HFFc6 (cell line): ENCODE measurements at regions not wholly inside any gene's neighbourhood (a gene's known extent, or its start where the extent isn't known, plus 50 kb on each side); places are given as distances from the start of the nearest gene placed in this dataset.

Experiments used
- DNase-seq: peaks from one replicate; pipeline ENCODE4 v3.0.0-alpha.2; 2018
- H3K27ac Mint-ChIP-seq: 2 replicates; pipeline ENCODE4 v1.8.0; 2020; ENCODE audit warnings: mild to moderate bottlenecking, mixed read lengths
- H3K27me3 Mint-ChIP-seq: 2 replicates; pipeline ENCODE4 v1.8.0; 2021; ENCODE audit warnings: mild to moderate bottlenecking, moderate library complexity, mixed read lengths; ENCODE audit not compliant: insufficient read depth
- H3K36me3 Mint-ChIP-seq: 2 replicates; pipeline ENCODE4 v1.8.0; 2021; ENCODE audit warnings: low read depth, mixed read lengths
- H3K4me1 Mint-ChIP-seq: 2 replicates; pipeline ENCODE4 v1.8.0; 2020; ENCODE audit warnings: low read depth, mixed read lengths
- H3K4me3 Mint-ChIP-seq: 2 replicates; pipeline ENCODE4 v1.8.0; 2020; ENCODE audit warnings: mild to moderate bottlenecking, moderate library complexity, mixed read lengths
- H3K9me3 Mint-ChIP-seq: 2 replicates; pipeline ENCODE4 v1.8.0; 2020; ENCODE audit warnings: mild to moderate bottlenecking, mixed read lengths
- TF ChIP-seq, protein P1 (sequence below): fragments of 200-600 bp; sonication (generic); IDR thresholded peaks from 2 replicates; pipeline ENCODE4 v1.5.0; 2021; ENCODE audit warnings: antibody characterized with exemption, mild to moderate bottlenecking

DNA sequence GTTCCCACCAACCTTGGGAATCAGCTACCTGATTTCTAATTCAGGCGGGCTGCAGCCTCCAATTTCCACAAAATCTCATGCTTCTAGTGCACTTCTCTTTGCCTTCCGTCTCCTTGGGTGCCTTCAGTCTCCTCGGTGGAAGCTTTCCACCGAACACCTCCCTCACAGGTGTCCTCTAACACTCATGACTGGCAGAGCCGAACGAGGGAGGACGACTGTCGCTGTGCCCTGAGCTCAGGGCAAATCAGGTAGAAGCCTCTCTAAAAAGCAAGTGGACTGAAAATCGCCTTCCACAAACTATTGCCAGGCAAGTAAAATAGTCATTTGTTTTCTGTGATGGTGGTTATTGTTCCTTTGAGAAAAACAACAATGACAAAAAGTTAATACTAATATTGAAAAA, 176.1 kb upstream of the PPARGC1A start:
- Mint-ChIP-seq H3K27me3 (peaks cover 7% of the 10 kb centered on the region; the same call in 1 of the 2 replicates), H3K27ac (no peak overlapping the region), H3K9me3 (no peaks in the 10 kb centered on the region), H3K36me3 (no peaks in the 10 kb centered on the region), H3K4me1 (peaks cover 38% of the 10 kb centered on the region), H3K4me3 (no peak overlapping the region)
- no peak for DNase-seq
- TF ChIP-seq, protein P1, sequence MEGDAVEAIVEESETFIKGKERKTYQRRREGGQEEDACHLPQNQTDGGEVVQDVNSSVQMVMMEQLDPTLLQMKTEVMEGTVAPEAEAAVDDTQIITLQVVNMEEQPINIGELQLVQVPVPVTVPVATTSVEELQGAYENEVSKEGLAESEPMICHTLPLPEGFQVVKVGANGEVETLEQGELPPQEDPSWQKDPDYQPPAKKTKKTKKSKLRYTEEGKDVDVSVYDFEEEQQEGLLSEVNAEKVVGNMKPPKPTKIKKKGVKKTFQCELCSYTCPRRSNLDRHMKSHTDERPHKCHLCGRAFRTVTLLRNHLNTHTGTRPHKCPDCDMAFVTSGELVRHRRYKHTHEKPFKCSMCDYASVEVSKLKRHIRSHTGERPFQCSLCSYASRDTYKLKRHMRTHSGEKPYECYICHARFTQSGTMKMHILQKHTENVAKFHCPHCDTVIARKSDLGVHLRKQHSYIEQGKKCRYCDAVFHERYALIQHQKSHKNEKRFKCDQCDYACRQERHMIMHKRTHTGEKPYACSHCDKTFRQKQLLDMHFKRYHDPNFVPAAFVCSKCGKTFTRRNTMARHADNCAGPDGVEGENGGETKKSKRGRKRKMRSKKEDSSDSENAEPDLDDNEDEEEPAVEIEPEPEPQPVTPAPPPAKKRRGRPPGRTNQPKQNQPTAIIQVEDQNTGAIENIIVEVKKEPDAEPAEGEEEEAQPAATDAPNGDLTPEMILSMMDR = no peak

DNA sequence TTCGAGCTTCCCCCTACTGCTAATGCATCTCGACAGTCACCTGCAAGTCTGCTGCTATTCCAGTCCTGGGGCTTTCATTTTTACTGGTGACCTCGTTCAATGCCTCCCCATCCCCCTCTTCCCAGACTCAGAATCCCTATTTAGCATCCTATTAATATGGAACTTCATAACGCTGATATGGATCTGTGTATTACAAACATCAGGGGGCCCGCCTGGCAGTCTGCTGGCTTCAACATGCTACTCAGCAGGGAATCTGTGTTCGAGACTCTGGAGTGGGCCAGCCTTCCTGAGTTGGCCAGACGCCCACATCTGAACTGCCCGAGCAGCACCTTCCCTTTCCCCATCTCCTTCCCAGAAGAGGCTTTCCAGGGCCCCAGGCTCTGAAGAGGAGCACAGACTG, 173.9 kb upstream of the PPARGC1A start:
- peaks cover 17% of the 10 kb centered on the region for H3K4me1 Mint-ChIP-seq
- DNase-seq = no peak
- no peaks in the 10 kb centered on the region for H3K36me3 Mint-ChIP-seq
- H3K27me3 Mint-ChIP-seq = peaks cover 7% of the 10 kb centered on the region; the same call in 1 of the 2 replicates
- TF ChIP-seq, protein P1 = no peak
- no peak overlapping the region for H3K4me3 Mint-ChIP-seq
- no peaks in the 10 kb centered on the region for H3K9me3 Mint-ChIP-seq
- no peak overlapping the region for H3K27ac Mint-ChIP-seq

DNA sequence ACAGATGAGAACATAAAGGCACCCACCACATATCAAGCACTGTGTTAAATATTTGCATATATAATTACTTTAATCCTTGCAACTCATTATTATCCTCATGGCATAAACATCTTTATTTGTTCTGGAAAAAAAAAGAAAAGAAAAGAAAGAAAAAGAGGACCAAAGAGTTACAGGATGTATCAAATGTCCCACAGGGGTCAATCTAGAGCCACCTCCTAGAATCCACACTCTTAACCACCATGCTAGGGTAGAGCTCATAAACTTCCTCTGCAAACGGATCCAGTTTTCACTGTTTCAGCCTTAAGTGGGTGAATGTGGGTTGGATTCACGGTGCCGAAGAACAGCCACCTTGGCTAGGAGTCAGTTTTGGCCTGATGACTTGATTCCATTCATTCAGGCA, 171.1 kb upstream of the PPARGC1A start:
- DNase-seq = no peak
- Mint-ChIP-seq H3K9me3 (no peaks in the 10 kb centered on the region), H3K4me3 (no peak overlapping the region), H3K27ac (no peak overlapping the region), H3K27me3 (peaks cover 7% of the 10 kb centered on the region; the same call in 1 of the 2 replicates), H3K4me1 (no peaks in the 10 kb centered on the region), H3K36me3 (0 out of 2 replicates have a peak, but pooled peaks cover 4% of the 10 kb centered on the region)
- TF ChIP-seq, protein P1 = no peak

DNA sequence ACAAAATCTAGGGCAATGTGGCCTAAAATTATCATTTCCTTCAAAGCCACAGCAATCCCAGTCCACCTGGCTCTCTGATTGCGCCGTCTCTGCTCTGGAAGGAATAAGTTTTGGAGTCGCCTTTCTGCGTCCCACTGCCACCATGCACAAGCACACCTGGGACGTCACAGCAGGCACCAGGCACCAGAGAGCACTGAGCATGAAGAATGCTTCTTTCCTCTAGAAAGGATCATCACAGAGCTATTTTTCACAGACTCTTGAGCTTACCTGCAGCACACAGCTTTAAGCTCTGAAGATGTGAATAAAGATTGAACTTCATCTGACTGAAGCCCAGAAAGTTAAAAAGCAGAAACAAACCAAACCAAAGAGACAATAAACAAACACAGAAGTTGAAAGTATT, 170.0 kb upstream of the PPARGC1A start:
- TF ChIP-seq, protein P1 = no peak
- no peaks in the 10 kb centered on the region for H3K4me1 Mint-ChIP-seq
- DNase-seq = no peak
- peaks cover 7% of the 10 kb centered on the region; the same call in 1 of the 2 replicates for H3K27me3 Mint-ChIP-seq
- no peak overlapping the region for H3K4me3 Mint-ChIP-seq
- no peak overlapping the region for H3K27ac Mint-ChIP-seq
- H3K9me3 Mint-ChIP-seq = no peaks in the 10 kb centered on the region
- H3K36me3 Mint-ChIP-seq = 0 out of 2 replicates have a peak, but pooled peaks cover 4% of the 10 kb centered on the region

DNA sequence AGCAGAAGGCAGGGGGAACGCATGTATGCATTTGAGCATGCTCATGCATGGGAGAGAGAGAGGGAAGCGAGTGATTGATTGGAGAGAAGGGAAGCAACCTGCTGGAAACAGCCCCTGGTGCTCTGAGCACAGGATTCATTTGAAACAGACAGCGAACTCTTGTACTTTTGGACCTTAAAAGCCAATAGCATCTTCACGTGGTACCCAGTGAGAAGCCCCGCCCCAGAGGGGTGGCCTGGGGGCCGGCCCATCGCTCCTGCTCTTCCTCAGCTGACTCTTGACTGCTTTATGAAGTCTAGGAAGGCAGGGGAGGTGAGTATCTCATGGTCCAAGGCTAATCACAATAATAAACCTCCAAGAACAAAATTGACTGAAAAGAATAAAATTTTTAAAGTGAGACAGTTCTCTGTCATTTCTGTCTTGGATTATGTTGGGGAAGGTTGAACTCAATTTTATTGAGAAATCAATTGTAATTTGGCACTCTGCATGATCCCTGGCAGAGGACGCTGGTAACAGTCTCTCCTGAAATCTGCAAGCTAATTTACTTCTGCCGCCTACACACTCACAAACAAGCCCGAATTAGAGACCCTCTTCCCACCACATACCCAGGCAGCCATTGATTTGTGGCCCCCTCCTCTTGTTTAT, 168.2 kb upstream of the PPARGC1A start:
- Mint-ChIP-seq H3K27me3 (peaks cover 4% of the 10 kb centered on the region; the same call in 1 of the 2 replicates), H3K36me3 (0 out of 2 replicates have a peak, but pooled peaks cover 4% of the 10 kb centered on the region), H3K4me1 (no peaks in the 10 kb centered on the region), H3K9me3 (no peaks in the 10 kb centered on the region), H3K27ac (no peak overlapping the region), H3K4me3 (no peak overlapping the region; the same call in 1 of the 2 replicates)
- TF ChIP-seq, protein P1 = no peak
- DNase-seq = no peak
